CD14-positive monocyte (primary cell): ENCODE measurements at regions not wholly inside any gene's neighbourhood (a gene's known extent, or its start where the extent isn't known, plus 50 kb on each side); places are given as distances from the start of the nearest gene placed in this dataset.

ENCODE experiments used
- DNase-seq, 3 donors: peaks; one replicate each; pipeline ENCODE4 v3.0.0-alpha.2; 2011 to 2022
- H2AFZ ChIP-seq: 2 replicates; pipeline ENCODE4 v1.6.0; 2012; ENCODE audit warnings: mild to moderate bottlenecking, low read depth, low read length, inconsistent platforms; ENCODE audit not compliant: insufficient read depth, poor library complexity, severe bottlenecking
- H3K27ac ChIP-seq, 2 donors: 1 replicate in 1 of 2; 2 replicates in 1 of 2; pipeline ENCODE4 v1.5.1; 2012 to 2013; ENCODE audit warnings: low read length in 2 of 2, control low read depth in 1 of 2, inconsistent platforms in 1 of 2, low read depth in 1 of 2, mild to moderate bottlenecking in 1 of 2
- H3K27me3 ChIP-seq, 2 donors: one replicate each; pipeline versions ENCODE4 v1.6.0 to v1.6.1; 2011 to 2013; ENCODE audit warnings: low read length in 2 of 2; ENCODE audit not compliant: control insufficient read depth in 2 of 2, insufficient read depth in 2 of 2
- H3K36me3 ChIP-seq, 2 donors: replicated peaks in 1 of 2; 1 replicate in 1 of 2; 2 replicates in 1 of 2; pipeline versions ENCODE4 v1.5.1 to v1.6.1; 2012 to 2013; ENCODE audit warnings: low read length in 2 of 2, control low read depth in 1 of 2, inconsistent platforms in 1 of 2, mild to moderate bottlenecking in 1 of 2; ENCODE audit not compliant: insufficient read depth in 2 of 2, control insufficient read depth in 1 of 2
- H3K4me1 ChIP-seq, 2 donors: 1 replicate in 1 of 2; 2 replicates in 1 of 2; pipeline versions ENCODE4 v1.5.1 to v1.6.1; 2012 to 2013; ENCODE audit warnings: low read length in 2 of 2, control low read depth in 1 of 2, inconsistent platforms in 1 of 2, mild to moderate bottlenecking in 1 of 2, moderate library complexity in 1 of 2; ENCODE audit not compliant: insufficient read depth in 2 of 2, control insufficient read depth in 1 of 2
- H3K4me2 ChIP-seq: replicated peaks from 2 replicates; pipeline ENCODE3; 2012; ENCODE audit warnings: low read length, moderate library complexity, mild to moderate bottlenecking; ENCODE audit not compliant: poor library complexity, severe bottlenecking; ENCODE audit errors: extremely low read depth
- H3K4me3 ChIP-seq, 3 experiments: fragments of 200-600 bp in 1 of 3; sonication (generic) in 1 of 3; replicated peaks in 1 of 3; 1 replicate in 2 of 3; 2 replicates in 1 of 3; pipeline ENCODE4 v1.5.1; 2011 to 2013; ENCODE audit warnings: low read length in 3 of 3, mild to moderate bottlenecking in 3 of 3, control low read depth in 2 of 3, low read depth in 2 of 3, inconsistent platforms in 1 of 3, moderate library complexity in 1 of 3
- H3K79me2 ChIP-seq: 2 replicates; pipeline ENCODE4 v1.6.0; 2012; ENCODE audit warnings: mild to moderate bottlenecking, control low read depth, inconsistent platforms, low read length, moderate library complexity; ENCODE audit not compliant: insufficient read depth
- H3K9ac ChIP-seq: 2 replicates; pipeline ENCODE4 v1.6.0; 2017; ENCODE audit warnings: low read length, mild to moderate bottlenecking; ENCODE audit not compliant: insufficient read depth, poor library complexity, severe bottlenecking
- H3K9me3 ChIP-seq, 2 donors: replicated peaks in 1 of 2; 1 replicate in 1 of 2; 2 replicates in 1 of 2; pipeline versions ENCODE4 v1.5.1 to v1.6.1; 2012 to 2013; ENCODE audit warnings: low read length in 2 of 2, control low read depth in 1 of 2; ENCODE audit not compliant: control insufficient read depth in 1 of 2, insufficient read depth in 1 of 2
- H4K20me1 ChIP-seq: 2 replicates; pipeline ENCODE4 v1.6.0; 2012; ENCODE audit warnings: mild to moderate bottlenecking, low read length, control low read depth, moderate library complexity; ENCODE audit not compliant: insufficient read depth
- H3K27ac Mint-ChIP-seq, 7 donors: one replicate each; pipeline ENCODE4 v1.8.0; 2020; ENCODE audit warnings: mild to moderate bottlenecking in 7 of 7, mixed read lengths in 7 of 7, moderate library complexity in 6 of 7, inconsistent platforms in 2 of 7
- H3K27me3 Mint-ChIP-seq, 3 donors: one replicate each; pipeline ENCODE4 v1.8.0; 2021 to 2022; ENCODE audit warnings: low read depth in 3 of 3, mild to moderate bottlenecking in 3 of 3, mixed read lengths in 3 of 3, moderate library complexity in 3 of 3, inconsistent platforms in 1 of 3
- H3K36me3 Mint-ChIP-seq, 2 donors: one replicate each; pipeline ENCODE4 v1.8.0; 2020; ENCODE audit warnings: mixed read lengths in 2 of 2, inconsistent platforms in 1 of 2, mild to moderate bottlenecking in 1 of 2
- H3K4me1 Mint-ChIP-seq: one replicate; pipeline ENCODE4 v1.8.0; 2020; ENCODE audit warnings: mild to moderate bottlenecking, mixed read lengths
- H3K4me3 Mint-ChIP-seq, 2 donors: one replicate each; pipeline ENCODE4 v1.8.0; 2020; ENCODE audit warnings: mild to moderate bottlenecking in 2 of 2, mixed read lengths in 2 of 2, moderate library complexity in 1 of 2
- H3K9me3 Mint-ChIP-seq, 7 donors: one replicate each; pipeline ENCODE4 v1.8.0; 2020 to 2022; ENCODE audit warnings: mixed read lengths in 7 of 7, mild to moderate bottlenecking in 6 of 7, moderate library complexity in 6 of 7, inconsistent platforms in 2 of 7
- CTCF ChIP-seq: fragments of 200-600 bp; IDR thresholded peaks from one replicate; pipeline ENCODE4 v1.8.0; 2022; ENCODE audit warnings: antibody characterized with exemption, mild to moderate bottlenecking
- WGBS: methylation state at CpG from one replicate; pipeline ENCODE4 v1.1.5; 2013; ENCODE audit warnings: missing lambda C conversion rate; ENCODE audit not compliant: insufficient coverage; 5-methylcytosine and 5-hydroxymethylcytosine counted together
- intact Hi-C, 2 donors: fragments of 100-400 bp; cut with micrococcal nuclease; formaldehyde crosslinking; loops; one replicate each; pipeline versions ENCODE4 v1.15.0 to v1.15.1; 2023

DNA sequence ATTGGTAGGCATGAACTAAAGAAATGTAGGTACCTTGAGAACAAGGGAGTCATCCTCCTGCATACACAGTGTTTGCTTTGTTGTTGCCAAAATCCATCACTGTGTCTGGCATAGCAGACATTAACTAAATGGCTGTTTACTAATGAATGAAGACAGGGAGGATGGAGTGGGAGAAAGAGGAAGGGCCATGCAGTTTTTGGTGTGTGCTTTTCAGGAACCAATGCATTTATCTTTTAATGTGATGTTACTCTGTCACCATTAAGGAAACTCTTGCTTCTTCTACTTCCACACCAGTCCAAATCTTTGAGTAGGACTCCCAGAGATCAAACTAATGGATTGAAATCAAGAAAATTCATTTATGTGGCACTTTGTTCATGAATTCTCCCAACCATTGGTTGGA, 55.6 kb upstream of the DUSP10 start:
- H3K27me3 Mint-ChIP-seq = peaks cover 2% of the 10 kb centered on the region in 3 donors

DNA sequence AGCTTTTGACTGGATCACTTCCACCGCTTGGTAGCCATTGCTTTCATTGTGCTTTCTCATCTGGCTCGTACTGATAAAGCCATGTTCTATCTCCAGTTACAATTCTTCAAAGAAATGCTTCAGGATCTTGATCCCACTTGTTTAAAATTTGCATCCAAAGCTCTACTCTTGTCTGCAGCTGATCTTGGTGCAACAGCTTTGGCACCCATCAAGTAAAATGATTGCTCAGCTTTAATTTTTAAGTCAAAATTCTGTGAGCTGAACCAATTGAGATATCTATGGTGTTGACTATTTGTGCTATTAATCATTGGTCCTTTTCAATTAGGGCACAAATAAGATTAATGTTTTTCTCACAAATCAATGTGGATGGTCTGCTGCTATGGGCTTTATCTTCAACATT, 54.8 kb upstream of the DUSP10 start:
- Mint-ChIP-seq H3K9me3 (peaks cover 0 to 8% (median 2%) of the 10 kb centered on the region in 7 donors), H3K4me1 (peaks cover 10% of the 10 kb centered on the region), H3K4me3 (no peak overlapping the region), H3K27ac (no peak overlapping the region), H3K27me3 (peaks cover 2% of the 10 kb centered on the region in 3 donors), H3K36me3 (no peaks in the 10 kb centered on the region)
- H3K4me2 ChIP-seq = no peak overlapping the region
- intact Hi-C loops = no loop called here
- no peak for DNase-seq
- no peaks in the 10 kb centered on the region for H3K36me3 ChIP-seq
- no peaks in the 10 kb centered on the region for H4K20me1 ChIP-seq
- peaks cover 0 to 5% of the 10 kb centered on the region in 2 donors for H3K9me3 ChIP-seq
- 100% methylated on average over 2 of the region's 2 CpGs for WGBS
- H2AFZ ChIP-seq = no peak overlapping the region
- H3K27me3 ChIP-seq = no peaks in the 10 kb centered on the region
- no peak overlapping the region for H3K27ac ChIP-seq
- no peaks in the 10 kb centered on the region for H3K4me1 ChIP-seq
- no peaks in the 10 kb centered on the region for H3K79me2 ChIP-seq
- no peak overlapping the region for H3K4me3 ChIP-seq
- TF ChIP-seq CTCF = no peak
- no peak overlapping the region for H3K9ac ChIP-seq

More for the DNA sequence above, 55.6 kb upstream of the DUSP10 start:
- no peaks in the 10 kb centered on the region for H3K27me3 ChIP-seq
- DNase-seq = no peak
- no peak overlapping the region for H3K4me3 Mint-ChIP-seq
- no peak overlapping the region for H3K9ac ChIP-seq
- no peaks in the 10 kb centered on the region for H3K4me1 ChIP-seq
- no peaks in the 10 kb centered on the region for H3K79me2 ChIP-seq
- no peak overlapping the region for H3K27ac Mint-ChIP-seq
- no peak overlapping the region for H3K4me2 ChIP-seq
- H3K36me3 ChIP-seq = no peaks in the 10 kb centered on the region
- no peak for TF ChIP-seq CTCF
- no peaks in the 10 kb centered on the region for H4K20me1 ChIP-seq
- no peak overlapping the region for H2AFZ ChIP-seq
- intact Hi-C loops = no loop called here
- H3K36me3 Mint-ChIP-seq = no peaks in the 10 kb centered on the region
- H3K9me3 ChIP-seq = peaks cover 0 to 5% of the 10 kb centered on the region in 2 donors
- H3K27ac ChIP-seq = no peak overlapping the region
- peaks cover 12% of the 10 kb centered on the region for H3K4me1 Mint-ChIP-seq
- H3K4me3 ChIP-seq = no peak overlapping the region
- H3K9me3 Mint-ChIP-seq = peaks cover 0 to 8% (median 2%) of the 10 kb centered on the region in 7 donors
